T-helper 1 cell (primary cell): ENCODE measurements at regions not wholly inside any gene's neighbourhood (a gene's known extent, or its start where the extent isn't known, plus 50 kb on each side); places are given as distances from the start of the nearest gene placed in this dataset.

Source experiments
- DNase-seq, 5 donors: peaks; one replicate each; pipeline ENCODE4 v3.0.0-alpha.2; 2012 to 2020

DNA sequence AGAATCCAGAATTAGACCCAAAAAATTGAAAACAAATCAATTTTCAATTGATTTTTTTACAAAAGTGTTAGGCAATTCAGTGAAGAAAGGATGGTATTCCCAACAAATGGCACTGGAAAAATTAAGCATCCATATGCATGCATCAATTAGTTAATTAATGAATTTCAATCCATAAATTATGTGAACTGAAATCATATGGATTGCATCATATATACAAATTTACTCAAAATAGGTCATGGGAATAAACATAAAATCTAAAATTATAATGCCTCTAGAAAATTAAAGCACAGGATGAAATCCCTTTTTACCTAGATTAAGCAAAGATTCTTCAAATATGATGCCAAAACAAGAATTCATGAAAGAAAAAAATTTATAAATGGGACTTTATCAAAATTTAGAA, 213.9 kb upstream of the KLHL29 start:
- DNase-seq: no peak

GRCh38 chr2:23178396-23178795, 206.6 kb upstream of the KLHL29 start:
- DNase-seq: no peak

- no peak for DNase-seq
Measured at GRCh38 chr2:23183733-23184132, 201.2 kb upstream of the KLHL29 start.

- DNase-seq: no peak
Measured at GRCh38 chr2:23198316-23199114, 186.5 kb upstream of the KLHL29 start.

GRCh38 chr2:23199115-23199918, 185.7 kb upstream of the KLHL29 start:
- no peak for DNase-seq

DNA sequence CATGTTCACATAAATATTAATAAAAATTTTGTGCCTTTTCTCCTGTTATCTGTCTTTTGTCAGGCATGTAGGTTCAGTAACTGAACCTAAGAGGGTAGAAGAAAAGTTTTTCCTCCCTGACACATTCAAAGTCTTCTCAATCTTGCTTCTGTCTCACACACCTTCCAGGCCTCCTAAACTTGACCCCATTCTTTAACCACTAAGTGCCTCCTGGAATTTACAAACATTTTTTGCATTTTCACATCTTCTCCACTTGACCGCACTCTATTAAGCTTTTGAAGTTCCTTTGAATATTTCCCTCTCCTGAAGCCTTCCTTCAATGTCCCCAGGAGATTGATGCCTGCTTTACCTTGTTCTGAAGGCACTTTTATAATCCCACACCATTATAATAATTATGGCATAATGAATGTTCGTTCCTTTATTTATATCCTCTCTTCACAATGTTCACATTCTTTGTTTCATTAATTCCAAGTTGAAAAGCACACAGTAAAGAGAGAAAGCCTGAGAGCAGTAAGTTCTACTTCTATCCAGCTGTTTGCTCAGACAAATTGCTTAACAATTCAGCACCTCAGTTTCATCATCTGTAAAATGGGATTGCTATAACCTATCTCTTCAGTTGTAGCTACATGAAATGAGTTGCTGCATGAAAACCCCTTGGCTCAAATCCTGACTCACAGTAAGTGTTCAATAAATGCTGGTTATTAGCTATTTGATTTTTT, 184.8 kb upstream of the KLHL29 start:
- DNase-seq: no peak

DNA sequence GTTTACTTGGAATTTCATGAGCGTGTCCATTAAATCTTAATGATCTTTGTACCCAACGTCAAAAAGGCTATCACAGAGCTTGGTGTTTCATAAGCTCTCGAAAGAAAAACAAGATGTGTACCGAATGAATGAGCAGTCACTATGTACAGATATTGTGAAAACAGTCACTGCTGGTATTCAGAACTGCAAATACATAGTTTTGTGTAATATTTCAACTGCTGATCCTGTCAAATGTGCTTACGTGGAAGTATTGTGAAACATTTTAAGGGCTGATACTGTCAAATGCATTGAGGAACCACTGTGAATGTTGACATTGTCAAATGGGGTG, 184.2 kb upstream of the KLHL29 start:
- no peak for DNase-seq

DNA sequence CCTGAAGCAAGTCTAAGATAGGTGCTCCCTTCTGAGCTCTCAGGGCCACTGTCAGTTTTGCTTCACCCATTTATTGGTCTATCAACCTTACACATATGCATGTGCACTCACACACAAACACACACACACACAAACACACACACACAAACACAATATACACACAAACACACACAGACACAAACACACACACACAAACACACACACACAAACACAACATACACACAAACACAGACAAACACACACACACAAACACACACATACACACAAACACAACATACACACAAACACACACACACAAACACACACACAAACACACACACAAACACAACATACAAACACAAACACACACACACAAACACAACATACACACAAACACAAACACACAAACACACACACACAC, 181.6 kb upstream of the KLHL29 start:
- DNase-seq: no peak

DNA sequence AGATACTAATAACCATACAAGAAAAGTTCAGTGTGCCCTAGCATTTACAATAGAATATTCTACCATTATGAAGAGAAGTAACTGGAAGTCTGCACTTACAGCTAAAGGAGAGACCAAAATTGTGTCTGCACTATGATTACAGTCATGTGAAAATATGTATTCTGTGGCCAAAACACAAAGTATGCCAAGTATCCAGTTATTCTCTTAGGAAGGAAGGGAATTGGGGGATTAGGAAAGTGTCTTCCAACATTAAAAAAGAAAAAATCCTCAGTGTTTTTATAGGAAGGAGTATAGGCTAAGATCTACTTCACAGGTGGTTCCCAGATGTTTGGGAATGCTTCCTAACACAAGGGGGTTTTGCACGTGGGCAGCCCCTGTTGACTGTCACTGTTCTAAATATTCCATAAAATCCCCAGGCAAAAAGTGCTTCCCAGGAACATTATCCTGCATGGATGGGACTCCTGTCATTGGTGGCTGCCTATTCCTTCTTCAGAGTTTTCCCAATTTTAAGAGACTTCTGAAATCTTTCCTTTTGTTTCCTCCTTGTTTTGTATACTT, 180.2 kb upstream of the KLHL29 start:
- no peak for DNase-seq

GRCh38 chr2:23206650-23207049, 178.3 kb upstream of the KLHL29 start:
- DNase-seq: no peak

DNA sequence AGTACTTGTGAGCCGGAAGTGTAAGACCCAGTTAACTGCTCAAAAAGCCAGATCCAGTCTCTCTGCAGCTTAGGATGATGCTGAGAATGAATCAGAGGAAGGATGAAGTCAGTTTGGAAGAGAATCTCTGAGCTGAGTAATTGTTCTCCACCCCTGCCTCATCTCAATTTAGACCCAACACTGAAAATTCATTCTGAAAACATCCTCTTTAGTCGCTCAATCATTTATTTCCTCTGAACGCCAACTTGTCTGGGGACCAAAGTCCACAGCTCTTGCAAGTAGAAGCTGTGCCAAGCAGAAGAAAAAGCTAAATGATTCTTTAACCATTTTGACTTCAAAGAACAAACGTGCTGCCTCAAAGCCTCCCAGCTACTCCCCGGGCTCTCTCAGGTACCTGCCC, 177.1 kb upstream of the KLHL29 start:
- no peak for DNase-seq

DNA sequence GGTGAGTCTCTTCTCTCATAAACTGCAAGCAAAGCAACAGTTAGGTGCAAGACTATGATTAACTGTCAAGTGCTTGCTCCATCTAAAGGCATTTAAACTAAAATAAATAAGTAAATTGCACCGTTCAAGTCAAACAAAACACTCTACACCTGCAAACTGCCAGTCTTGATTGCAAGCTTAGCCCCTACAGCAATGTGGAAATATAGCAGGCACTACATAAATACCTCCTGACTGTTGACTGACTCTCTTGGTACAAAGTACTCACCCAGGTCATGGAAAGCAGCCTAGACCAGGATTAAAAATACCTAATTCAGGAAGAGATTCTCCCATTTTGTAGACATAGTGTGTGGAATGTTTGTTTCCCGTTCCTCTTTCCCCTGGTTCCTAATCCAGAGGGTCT, 176.6 kb upstream of the KLHL29 start:
- DNase-seq: no peak

DNA sequence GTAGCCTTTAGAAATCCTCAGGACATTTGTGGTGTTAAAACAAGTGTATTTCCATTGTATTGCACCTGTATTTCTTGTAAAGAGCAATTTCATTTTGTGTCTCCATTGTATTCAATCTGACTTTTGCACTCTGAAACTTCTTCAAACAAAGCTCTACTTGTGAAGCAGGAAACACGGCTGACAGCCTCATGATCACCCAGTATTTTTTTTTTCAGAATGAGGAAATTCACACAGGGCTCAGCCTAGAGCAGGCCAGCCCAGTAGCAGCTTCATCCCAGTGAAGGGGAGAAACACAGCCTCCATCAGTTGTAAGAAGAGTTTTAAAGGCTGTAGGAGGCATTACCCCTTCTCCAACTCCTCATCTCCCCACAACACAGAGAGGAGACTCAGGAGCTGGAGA, 175.9 kb upstream of the KLHL29 start:
- DNase-seq: no peak

DNA sequence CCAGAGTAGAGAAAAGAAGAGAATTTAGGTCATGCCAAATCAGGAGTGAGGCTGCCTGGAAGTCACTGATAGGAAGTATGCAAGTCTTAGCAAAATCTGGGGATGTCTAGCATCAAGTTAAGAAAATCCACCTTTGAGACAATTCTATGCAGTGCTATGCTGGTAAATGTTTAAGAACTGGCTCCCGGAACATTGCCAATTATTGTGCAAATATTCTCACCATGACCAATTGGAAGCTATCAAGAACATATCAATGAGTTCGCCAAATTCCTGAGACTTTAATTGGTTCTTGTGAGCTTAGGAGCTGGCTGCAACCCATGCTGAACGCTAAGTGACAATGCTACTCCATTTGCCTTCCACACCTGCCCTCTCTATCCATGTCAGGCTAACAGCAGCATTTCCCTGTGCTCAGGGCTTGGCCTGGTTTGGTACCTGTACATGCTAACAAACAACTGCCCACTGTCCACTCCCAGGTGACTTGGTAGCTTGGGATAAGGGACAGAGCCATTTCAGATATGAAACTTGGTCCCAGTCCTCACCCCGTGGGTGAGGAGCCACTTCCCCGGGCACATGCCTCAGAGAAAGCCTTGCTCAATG, 172.9 kb upstream of the KLHL29 start:
- DNase-seq: no peak

DNA sequence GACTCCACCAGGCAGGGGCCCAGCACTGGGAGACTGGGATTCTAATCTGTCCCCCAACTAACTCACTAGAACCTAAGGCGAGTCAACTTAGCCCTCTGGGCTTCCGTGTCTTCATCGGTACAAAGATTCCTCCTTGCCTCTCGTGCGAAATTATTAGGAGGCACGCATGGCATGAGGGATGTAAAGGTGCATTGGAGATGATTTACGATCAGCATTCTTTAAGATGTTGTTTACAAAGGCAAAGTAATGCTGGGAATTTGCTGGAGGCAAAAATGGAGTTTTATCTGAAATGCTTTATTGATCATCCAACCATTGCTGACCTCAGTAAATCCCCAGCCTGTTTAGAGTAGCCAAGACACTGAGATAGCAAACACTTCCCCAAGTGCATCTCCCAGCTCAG, 171.8 kb upstream of the KLHL29 start:
- DNase-seq: no peak

GRCh38 chr2:23215016-23215415, 170.0 kb upstream of the KLHL29 start:
- DNase-seq: no peak

GRCh38 chr2:23219666-23220065, 165.3 kb upstream of the KLHL29 start:
- DNase-seq: no peak

- DNase-seq: no peak
Measured at GRCh38 chr2:23220513-23221094, 164.4 kb upstream of the KLHL29 start.

DNA sequence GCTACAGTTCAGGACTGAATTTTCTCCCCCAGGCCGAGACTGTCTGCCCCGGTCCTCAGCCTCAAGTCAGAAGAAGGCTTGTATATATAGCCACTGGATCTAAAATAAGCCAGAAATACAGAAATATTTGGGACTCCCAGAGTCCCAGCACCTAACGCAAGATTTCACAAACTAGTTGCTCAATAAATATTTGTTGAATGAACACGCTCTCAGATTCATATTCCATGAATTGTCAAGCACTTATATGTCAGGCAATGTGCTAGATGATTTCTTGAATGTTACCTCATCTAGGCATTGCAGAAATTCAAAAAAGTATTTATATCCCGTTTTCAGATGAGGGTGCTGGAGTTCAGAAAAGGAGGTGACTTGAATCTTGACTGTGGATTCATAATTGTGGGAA, 163.7 kb upstream of the KLHL29 start:
- no peak for DNase-seq

GRCh38 chr2:23221901-23222300, 163.1 kb upstream of the KLHL29 start:
- no peak for DNase-seq

GRCh38 chr2:23230885-23231284, 154.1 kb upstream of the KLHL29 start:
- no peak for DNase-seq

DNA sequence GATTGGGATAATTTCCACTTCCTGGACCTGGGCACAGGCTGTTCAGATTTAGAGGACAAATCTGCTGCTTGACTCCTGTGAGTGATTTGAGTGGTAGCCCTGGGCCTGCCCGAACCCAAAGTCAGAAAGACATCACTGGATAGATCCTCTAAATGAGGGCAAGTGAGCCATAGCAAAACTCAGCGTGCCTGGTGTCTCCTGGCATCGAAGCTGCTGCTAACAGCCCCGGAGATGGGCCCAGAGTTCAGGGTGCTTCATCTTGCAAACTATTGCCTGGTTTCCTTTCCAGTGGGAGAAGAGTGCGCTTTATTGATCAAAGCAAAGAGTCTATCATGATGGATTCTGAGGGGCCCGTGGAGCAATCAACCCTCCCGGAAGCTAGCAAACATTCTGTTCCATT, 153.1 kb upstream of the KLHL29 start:
- DNase-seq: no peak

DNA sequence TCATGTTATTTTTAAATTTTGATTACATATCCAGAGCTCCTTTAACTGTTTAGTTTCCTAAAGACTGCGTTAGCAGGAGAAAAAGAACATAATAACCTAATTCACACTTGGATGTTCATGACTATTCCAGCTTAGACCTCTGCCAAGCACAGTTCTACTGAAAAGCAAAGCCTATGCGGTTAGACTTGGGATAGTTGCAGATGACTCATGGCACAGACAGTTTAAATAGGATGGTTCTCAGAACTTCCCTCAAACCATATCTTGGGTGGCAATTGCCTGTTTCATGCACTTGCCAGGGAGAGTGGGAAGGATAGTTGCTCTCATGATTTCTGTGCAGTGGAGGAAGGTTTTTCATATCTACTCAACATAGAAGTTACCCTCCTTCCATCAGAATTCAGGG, 149.7 kb upstream of the KLHL29 start:
- DNase-seq: no peak
